ENCODE measurements at regions not wholly inside any gene's neighbourhood (a gene's known extent, or its start where the extent isn't known, plus 50 kb on each side); places are given as distances from the start of the nearest gene placed in this dataset.

DNA sequence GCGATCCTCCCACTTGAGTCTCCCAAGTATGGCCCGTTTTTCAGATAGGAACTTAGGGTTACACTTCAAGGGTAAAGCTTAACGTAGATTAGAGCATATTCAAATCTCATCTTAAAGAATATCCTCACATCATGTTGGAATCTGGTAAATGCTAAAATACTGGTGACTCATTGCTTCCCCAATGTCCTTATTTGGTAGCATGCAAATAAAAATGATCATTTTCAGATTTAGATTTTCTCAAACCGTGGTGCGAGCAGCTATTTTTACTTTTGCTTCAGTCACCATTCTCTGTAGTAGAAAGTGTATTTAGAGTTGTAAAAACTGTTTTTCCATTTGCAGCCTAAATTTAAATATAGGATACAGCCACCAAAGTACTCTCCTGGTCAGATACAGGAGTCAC lies 101.5 kb upstream of the MAML3 start:
- ATAC-seq (no peak), DNase-seq (ENCODE audit: low spot score in 2 of 2) (no peak)
- Mint-ChIP-seq H3K9me3 (no peaks in the 10 kb centered on the region), H3K27ac (no peak overlapping the region), H3K36me3 (no peaks in the 10 kb centered on the region)

DNA sequence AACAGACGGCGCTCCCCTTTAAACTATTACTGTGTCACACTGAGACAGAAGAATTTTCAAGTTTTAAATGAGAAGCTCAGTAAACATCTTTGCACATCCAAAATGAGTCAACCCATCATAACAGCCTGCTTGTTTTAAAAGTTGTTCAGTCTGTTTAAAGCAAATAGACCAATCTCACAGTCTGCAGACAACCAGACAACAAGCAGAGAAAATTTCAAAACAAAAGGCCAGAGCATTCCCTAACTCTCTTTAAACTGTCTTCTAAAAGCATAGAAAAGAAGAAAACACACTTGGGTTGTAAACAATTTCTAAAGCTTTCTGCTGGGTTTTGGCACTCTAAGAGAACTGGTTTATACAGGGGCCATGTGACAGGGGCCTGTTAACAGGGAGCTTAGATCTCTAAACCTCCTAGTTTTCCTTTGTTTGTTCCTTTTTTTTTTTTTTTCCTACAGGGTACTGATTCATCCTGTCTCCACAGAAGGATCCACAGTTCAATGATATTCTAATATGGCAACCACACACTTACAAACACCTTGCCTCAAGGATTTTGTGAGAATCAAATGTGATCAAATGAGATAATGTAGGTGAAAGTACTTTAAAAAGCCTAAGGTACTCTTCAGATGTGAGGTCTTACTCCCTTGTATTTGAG lies 100.8 kb upstream of the MAML3 start:
- ATAC-seq (no peak), DNase-seq (ENCODE audit: low spot score in 2 of 2) (no peak)
- H3K27ac Mint-ChIP-seq: no peak overlapping the region
- no peaks in the 10 kb centered on the region for H3K9me3 Mint-ChIP-seq
- no peaks in the 10 kb centered on the region for H3K36me3 Mint-ChIP-seq

DNA sequence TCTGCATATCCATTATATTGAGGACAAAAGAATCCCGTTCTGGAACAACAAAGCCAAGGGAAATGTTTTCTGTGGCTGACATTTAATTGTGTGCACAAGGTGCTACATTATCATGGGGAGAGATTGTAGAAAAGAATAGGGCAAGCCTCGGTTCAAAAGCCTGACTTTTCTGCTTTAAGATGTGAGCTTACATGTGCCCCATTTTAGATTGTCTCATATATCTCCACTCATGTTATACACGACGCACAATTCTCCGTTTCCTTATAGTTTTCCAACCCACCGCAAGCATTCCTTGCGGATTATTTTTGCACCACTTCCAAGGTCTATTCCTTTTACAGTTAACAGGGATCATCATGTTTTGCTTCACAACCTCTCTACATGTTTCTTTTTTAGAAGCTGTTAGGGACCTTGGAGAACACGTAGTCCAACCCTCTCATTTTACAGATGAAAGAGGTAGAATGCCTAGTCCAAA lies 99.6 kb upstream of the MAML3 start:
- Mint-ChIP-seq H3K27ac (no peak overlapping the region), H3K36me3 (no peaks in the 10 kb centered on the region), H3K9me3 (no peaks in the 10 kb centered on the region)
- ATAC-seq: no peak
- no peak for DNase-seq (ENCODE audit: low spot score in 2 of 2)

DNA sequence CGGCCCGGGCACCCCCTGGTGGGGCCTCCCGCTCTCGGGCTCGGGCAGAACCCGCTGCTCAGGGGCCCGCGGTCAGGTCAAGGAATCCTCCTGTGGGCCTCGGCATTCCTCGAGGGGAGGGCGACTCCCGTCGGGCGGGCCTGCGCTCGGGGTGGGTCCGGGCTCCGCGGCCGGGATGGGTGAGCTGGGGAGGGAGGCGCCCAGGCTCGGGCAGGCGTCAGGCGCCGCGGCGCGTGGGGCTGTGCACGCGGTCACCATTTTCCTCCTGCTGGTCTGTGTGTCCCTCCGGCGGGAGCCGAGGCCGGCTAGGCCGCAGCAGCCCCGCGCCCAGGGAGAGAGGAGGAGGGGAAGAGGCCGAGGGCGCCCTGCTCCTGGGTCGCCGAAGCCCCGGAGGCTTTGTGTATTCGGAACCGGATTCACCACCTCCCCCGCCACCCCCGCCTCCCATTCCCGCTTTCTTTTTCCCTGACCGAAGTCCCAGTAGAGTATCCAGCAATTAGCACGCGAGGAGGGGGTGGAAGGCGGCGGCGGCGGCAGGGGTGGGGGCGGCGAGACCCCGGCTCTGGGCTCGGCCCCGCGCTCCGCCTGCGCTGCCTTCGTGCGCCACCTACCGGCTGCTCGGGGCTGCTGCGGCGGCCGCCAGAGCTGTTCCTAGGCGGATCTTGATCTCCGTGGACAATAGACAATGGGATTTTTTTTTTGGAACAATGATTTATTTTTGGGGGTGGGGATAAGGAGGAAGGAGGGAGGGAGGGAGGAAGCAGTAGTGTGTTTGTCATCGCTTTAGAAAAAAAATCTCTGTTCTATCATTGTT lies 99.0 kb upstream of the MAML3 start:
- peak; percentile 64 to 65 for DNase-seq (ENCODE audit: low spot score in 2 of 2)
- peak; percentile 63 to 69 for ATAC-seq
- no peaks in the 10 kb centered on the region for H3K9me3 Mint-ChIP-seq
- H3K36me3 Mint-ChIP-seq: no peaks in the 10 kb centered on the region
- no peak overlapping the region for H3K27ac Mint-ChIP-seq

DNA sequence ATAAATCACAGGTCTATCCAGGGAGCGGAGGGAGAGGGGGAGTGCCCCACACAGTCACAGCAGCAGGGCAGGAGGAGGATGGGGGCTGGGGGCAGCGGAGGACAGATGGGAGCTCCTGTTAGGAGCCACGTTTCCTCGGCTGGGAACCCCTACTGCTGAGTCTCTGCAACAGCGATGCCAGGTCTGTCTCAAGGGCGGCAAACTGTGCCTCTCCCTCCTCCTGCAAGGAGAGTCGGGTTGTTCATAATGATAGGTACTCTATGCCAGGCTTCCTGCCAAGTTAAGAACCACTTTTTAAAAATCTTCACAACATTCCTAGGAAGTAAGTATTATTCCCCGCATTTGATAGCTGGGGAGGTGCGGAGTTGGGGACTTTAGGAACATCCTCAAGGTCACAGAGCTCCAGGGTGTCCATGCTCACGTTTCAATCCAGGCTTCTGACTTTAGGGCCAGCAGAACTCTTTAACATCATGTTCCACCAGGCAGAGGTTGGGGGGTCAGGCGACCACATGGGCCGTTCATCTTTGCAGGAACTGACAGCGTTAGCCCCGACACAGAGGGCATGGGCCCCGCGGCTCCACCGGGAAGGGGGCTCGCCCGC lies 98.3 kb upstream of the MAML3 start:
- Mint-ChIP-seq H3K27ac (peak overlapping the region in 1 of 2 donors; percentile 43), H3K9me3 (no peaks in the 10 kb centered on the region), H3K36me3 (no peaks in the 10 kb centered on the region)
- DNase-seq (ENCODE audit: low spot score in 2 of 2) (no peak), ATAC-seq (no peak)

DNA sequence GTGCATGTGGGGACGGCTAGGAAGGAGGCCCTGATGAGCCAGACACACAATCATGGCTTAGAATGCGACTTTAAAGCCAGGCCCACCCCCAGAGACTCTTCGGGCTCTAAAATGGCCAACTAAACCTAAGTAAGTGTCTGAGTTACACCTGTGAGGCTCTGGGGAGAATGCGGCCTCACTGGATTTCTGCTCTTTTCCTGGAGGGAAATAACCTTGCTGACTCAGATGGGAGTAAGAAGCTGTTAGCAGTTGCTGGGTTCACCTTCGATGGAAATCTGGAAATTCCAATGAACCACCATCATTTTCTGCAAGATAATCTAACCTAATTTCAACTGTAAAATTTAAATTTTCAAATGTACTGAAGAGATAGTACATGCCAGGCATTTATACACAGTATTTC lies 97.6 kb upstream of the MAML3 start:
- ATAC-seq: no peak
- Mint-ChIP-seq H3K27ac (peak overlapping the region in 1 of 2 donors; percentile 43), H3K9me3 (no peaks in the 10 kb centered on the region), H3K36me3 (no peaks in the 10 kb centered on the region)
- DNase-seq (ENCODE audit: low spot score in 2 of 2): no peak

DNA sequence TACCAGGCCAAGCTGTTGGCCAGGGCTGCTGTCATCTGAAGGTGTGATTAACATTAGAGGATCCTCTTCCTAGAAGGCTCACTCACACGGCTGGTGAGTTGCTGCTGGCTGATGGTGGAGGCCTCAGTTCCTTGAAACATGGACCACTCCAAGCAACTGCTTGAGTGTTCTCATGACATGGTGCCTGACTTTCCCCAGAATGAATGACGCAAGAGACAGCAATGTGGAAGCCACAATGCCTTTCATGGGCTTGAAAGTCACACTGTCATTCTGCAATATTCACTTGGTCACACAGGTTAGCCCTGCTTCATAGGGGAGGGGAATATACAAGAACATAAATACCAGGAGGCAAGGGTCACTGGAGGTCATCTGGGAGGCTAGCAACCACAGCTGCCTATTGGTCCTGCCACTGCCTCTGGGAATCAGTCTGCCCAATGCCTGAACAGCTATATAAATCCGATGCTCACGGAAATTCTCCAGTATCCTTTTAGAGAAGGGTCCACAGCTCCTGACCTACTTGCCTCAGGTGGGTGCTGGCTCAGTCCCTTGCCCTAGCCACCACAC lies 97.1 kb upstream of the MAML3 start:
- Mint-ChIP-seq H3K27ac (no peak overlapping the region), H3K9me3 (no peaks in the 10 kb centered on the region), H3K36me3 (no peaks in the 10 kb centered on the region)
- DNase-seq (ENCODE audit: low spot score in 2 of 2) (no peak), ATAC-seq (peak; percentile 21 to 54)

DNA sequence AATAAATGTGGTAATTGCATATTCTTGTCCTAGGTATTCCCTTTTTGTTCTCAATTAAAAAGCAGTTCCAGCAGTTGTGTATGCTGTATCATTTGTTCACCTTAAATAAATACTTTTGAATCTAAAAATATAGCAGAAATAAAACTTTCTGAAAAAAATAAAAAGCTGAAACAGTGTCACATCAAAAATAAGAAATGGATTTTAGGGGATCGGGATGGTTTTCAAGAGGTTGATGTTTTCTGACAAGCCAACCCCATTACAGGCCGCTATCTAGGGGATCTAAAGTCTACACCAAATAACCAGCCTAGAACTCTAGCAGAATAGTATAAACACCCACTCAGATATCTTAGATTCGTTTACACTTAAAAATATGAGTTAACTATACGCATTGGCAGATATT lies 95.4 kb upstream of the MAML3 start:
- Mint-ChIP-seq H3K27ac (no peak overlapping the region), H3K36me3 (no peaks in the 10 kb centered on the region), H3K9me3 (no peaks in the 10 kb centered on the region)
- no peak for DNase-seq (ENCODE audit: low spot score in 2 of 2)
- ATAC-seq: no peak

DNA sequence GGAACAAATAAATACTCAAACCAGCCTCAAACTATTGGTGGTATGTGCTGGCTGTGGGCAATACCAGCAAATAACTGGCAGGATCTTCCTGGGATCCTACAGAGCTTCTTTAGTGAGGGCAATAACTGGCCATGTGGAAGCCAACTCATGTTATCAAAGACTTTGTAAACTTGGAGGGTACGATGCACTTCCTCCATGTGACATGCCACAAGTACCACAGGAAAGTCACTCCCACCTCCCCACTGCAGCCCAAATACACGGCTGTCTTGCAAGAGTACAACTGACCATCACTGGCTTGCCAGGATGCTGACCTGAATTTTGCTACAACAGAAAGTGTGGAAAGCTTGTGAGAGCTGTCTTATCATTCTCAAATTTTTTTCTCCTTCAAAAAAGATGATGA lies 93.3 kb upstream of the MAML3 start:
- H3K9me3 Mint-ChIP-seq: no peaks in the 10 kb centered on the region
- H3K27ac Mint-ChIP-seq: no peak overlapping the region
- H3K36me3 Mint-ChIP-seq: no peaks in the 10 kb centered on the region
- ATAC-seq (no peak), DNase-seq (ENCODE audit: low spot score in 2 of 2) (no peak)

DNA sequence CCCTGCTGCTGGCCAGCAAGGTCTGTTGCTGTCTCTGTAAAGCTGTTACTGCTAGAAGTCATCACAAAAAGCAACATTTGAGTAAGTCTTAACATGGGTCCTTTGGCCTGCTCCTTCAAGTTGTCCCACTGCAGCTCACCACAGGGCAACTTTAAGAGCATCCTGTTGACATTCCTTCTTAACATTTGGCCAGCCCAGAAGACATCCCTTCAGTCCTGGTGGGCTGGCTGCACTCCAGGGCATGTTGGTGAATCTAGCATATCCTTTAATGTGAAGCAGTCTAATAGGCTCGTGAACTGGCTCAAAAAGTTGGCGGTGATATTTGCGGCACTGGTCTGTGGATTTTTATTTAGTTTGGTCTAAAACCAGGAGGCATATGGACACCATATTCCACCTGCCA lies 92.2 kb upstream of the MAML3 start:
- ATAC-seq (no peak), DNase-seq (ENCODE audit: low spot score in 2 of 2) (no peak)
- Mint-ChIP-seq H3K9me3 (no peaks in the 10 kb centered on the region), H3K27ac (no peak overlapping the region), H3K36me3 (no peaks in the 10 kb centered on the region)

DNA sequence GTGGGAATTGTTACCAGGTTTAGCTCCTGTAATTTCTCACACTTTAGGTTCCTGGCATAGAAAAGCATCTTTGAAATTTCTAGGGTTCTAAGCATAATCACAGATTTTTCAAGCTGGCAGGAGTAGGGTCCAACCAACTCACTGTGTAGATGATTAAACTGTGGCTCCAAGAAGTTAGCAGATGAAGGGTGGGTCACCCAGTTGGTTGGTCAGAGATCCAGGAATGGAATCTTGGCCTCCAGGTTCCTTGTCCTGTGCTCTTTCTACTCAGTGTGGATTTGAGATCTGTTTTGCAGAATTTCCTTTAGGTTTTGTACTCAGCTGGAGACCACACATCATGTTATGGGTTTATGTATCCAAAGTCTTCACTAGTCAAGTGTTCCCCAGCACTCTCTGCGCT lies 90.3 kb upstream of the MAML3 start:
- no peak overlapping the region for H3K27ac Mint-ChIP-seq
- no peaks in the 10 kb centered on the region for H3K36me3 Mint-ChIP-seq
- DNase-seq (ENCODE audit: low spot score in 2 of 2): no peak
- H3K9me3 Mint-ChIP-seq: no peaks in the 10 kb centered on the region
- no peak for ATAC-seq

DNA sequence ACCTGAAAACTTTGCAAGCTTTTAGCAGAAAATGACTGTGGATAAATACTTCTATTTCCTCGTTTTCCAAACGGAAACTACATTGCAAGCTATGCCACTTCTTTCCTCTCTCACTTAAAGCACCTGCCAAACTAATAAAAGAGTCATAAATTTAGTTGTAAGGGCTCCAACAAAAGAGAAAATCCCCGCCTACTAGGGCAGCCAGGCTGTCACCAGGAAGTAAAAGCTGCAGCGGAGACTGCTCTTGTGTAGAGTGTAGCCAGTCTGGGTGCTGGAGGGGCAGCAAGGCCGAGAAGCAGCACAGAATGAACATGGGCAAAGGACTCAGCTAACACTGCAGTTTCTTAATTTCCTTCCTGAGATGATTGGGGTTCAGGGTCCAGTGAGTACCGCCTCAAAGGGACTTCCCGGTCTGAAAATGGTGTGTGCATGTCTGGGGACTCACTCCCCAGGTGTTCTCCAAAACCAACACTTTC lies 89.3 kb upstream of the MAML3 start:
- Mint-ChIP-seq H3K27ac (peak overlapping the region; percentile 36 to 47), H3K9me3 (no peaks in the 10 kb centered on the region), H3K36me3 (no peaks in the 10 kb centered on the region)
- DNase-seq (ENCODE audit: low spot score in 2 of 2) (no peak), ATAC-seq (peak; percentile 64 to 78)

DNA sequence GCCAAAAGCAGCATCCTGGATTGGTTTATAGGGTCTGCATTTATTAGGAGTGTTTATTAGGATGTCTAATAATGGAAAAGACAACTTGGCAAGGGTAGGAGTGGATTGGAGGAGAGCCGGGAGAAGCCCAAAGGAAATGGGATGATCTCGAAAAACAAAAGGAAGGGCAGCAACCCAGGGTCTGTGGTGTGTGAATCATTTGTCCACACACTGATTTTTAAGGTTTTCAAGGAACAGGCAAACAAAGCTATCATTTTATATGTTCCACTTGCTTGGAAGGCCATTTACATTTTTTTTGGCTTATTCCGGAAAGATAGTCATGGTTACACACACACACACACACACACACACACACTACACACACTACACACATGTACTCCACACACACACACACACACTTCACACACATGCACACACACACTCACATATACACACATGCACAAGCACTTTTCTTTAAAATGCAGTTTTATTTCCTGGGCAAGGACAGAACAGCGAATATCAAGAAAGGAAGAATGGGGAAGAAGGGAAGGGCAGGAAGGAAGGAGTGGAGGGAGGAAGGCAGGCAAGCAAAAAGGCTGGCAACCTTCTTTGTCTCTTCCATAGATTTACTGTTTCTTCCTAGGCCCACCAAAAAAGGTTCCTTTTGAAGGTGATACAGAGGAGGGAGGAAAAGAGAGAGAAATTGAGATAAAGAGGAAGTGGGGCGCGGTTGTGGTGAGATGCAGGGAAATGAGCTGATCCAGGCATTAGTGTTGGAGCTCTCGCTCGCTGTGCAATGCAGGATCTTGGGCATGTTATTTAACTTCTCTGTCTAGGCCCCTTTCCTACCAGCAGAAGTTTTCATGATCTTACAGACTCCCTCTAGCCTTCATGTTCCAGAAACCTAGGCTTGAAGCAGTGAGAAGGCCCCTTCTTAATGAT lies 88.6 kb upstream of the MAML3 start:
- peak overlapping the region in 1 of 2 donors; percentile 47 for H3K27ac Mint-ChIP-seq
- no peaks in the 10 kb centered on the region for H3K36me3 Mint-ChIP-seq
- H3K9me3 Mint-ChIP-seq: no peaks in the 10 kb centered on the region
- ATAC-seq (peak; percentile 44 to 61), DNase-seq (ENCODE audit: low spot score in 2 of 2) (no peak)

DNA sequence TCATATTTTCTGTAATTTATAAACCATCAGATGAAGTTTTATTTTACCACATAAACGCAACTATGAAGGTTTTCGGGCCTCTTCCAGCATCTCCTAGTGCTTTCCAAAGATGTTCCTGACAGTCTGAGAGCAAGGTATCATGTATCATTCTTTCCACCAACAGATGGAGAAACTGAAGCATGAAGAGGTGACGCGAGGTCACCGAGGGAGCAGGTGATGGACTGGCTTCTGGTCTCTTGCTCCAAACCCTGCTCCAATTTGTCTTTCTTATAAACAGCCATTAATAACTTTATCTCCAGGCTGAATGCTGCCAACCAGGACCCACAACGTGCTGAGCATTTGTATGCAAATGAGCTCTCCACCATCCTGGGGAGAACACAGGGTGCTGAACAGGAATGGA lies 86.3 kb upstream of the MAML3 start:
- no peak overlapping the region for H3K27ac Mint-ChIP-seq
- DNase-seq (ENCODE audit: low spot score in 2 of 2) (no peak), ATAC-seq (no peak)
- no peaks in the 10 kb centered on the region for H3K9me3 Mint-ChIP-seq
- no peaks in the 10 kb centered on the region for H3K36me3 Mint-ChIP-seq

DNA sequence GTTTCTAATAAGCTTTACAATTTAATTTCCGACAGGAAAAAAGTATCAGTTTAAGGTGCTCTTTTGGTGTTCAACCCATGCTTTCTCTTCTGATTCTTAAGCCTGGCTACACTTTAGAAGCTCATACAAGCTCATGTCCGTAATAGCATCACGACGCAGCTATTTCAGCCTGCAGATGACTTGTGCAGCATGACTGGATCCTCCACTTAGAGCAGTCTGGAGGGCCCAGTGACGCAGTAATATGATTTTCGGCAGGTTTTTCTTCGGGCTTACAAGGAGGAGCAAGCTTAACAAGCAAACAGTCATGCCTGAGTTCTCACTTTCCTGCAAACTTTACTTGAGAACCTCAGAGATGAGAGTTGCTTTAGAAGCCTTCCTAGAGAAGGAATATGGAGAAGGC lies 85.3 kb upstream of the MAML3 start:
- H3K36me3 Mint-ChIP-seq: peaks cover 0 to 4% of the 10 kb centered on the region in 2 donors
- no peak for DNase-seq (ENCODE audit: low spot score in 2 of 2)
- no peaks in the 10 kb centered on the region for H3K9me3 Mint-ChIP-seq
- no peak for ATAC-seq
- no peak overlapping the region for H3K27ac Mint-ChIP-seq

DNA sequence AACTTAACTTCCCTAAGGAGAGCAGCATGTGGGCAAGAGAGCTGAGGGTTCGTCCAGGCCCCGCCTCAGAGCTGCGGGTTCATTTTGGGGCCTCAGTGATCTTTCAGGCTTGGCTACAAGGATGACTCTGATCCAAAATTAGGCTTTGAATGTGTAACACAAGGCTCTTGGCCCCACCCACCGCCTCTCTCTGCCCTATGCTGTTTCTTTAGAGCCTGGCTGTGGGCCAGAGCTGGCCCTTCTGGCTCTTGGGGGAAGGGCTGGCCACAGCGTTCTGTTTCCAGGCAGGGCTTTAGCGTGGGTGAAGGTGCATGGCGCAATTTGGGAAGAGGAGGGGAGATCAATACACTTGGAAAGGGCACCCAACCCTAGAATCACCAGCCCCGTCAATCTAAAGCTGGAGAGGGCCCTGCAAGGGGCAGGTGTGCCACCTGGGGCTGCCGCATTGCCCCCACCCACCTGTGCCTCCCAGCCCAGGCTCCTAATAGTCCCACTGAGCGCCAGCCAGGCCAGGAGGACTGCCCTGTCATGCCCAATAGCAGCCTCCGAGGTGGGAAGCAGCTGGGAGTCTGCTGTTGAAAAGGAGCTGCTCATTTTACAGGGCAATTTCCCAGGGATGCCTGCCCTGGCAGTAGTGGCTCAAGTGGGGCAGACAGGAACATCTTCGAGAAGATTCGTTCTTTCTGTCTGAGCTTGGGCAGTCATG lies 84.5 kb upstream of the MAML3 start:
- peaks cover 0 to 4% of the 10 kb centered on the region in 2 donors for H3K36me3 Mint-ChIP-seq
- H3K9me3 Mint-ChIP-seq: no peaks in the 10 kb centered on the region
- ATAC-seq (no peak), DNase-seq (ENCODE audit: low spot score in 2 of 2) (no peak)
- peak overlapping the region in 1 of 2 donors; percentile 23 for H3K27ac Mint-ChIP-seq
